ENCODE measurements at regions not wholly inside any gene's neighbourhood (a gene's known extent, or its start where the extent isn't known, plus 50 kb on each side); places are given as distances from the start of the nearest gene placed in this dataset.

GRCh38 chr1:171422511-171422910 is 62.8 kb upstream of the PRRC2C start:
- DNase-seq, result no peak
- no peaks in the 10 kb centered on the region for H3K27me3 ChIP-seq (replicated peaks in 2 of 5; ENCODE audit: control insufficient read depth in 4 of 5, insufficient read depth in 5 of 5, low read length in 4 of 5)
- no peaks in the 10 kb centered on the region for H3K9me3 ChIP-seq (ENCODE audit: control extremely low read depth in 1 of 5, control insufficient read depth in 4 of 5, insufficient read depth in 2 of 5, low read depth in 1 of 5, low read length in 4 of 5)
- no peak overlapping the region for H3K4me3 ChIP-seq (ENCODE audit: control insufficient read depth in 1 of 7, extremely low read depth in 1 of 7, insufficient read depth in 4 of 7, low read depth in 2 of 7, low read length in 6 of 7)
- 94% methylated on average over 4 of the region's 5 CpGs for WGBS (ENCODE audit: insufficient coverage)
- ChIA-PET CTCF (interaction anchor here (1.6 kb wide), 1 partner anchor 10 kb away, joined by 3 read pairs; no protein-coding TSS in a partner anchor), POLR2A (no interaction called here)
- no peaks in the 10 kb centered on the region for H3K4me1 ChIP-seq (ENCODE audit: control extremely low read depth in 1 of 4, control insufficient read depth in 4 of 4, insufficient read depth in 4 of 4, low read length in 3 of 4)
- H3K27ac ChIP-seq (ENCODE audit: insufficient read depth in 1 of 2, low read depth in 1 of 2, low read length in 2 of 2, poor library complexity in 1 of 2, severe bottlenecking in 2 of 2), result no peak overlapping the region
- H3K36me3 ChIP-seq (ENCODE audit: control insufficient read depth in 4 of 4, insufficient read depth in 4 of 4, low read length in 3 of 4), result no peaks in the 10 kb centered on the region

GRCh38 chr1:171424494-171424893 is 60.8 kb upstream of the PRRC2C start:
- CTCF ChIA-PET, result no interaction called here
- H3K36me3 ChIP-seq (ENCODE audit: control insufficient read depth in 4 of 4, insufficient read depth in 4 of 4, low read length in 3 of 4), result no peaks in the 10 kb centered on the region
- H3K4me1 ChIP-seq (ENCODE audit: control extremely low read depth in 1 of 4, control insufficient read depth in 4 of 4, insufficient read depth in 4 of 4, low read length in 3 of 4), result no peaks in the 10 kb centered on the region
- POLR2A ChIA-PET, result no interaction called here
- 78% methylated on average over 3 of the region's 4 CpGs for WGBS (ENCODE audit: insufficient coverage)
- H3K9me3 ChIP-seq (ENCODE audit: control extremely low read depth in 1 of 5, control insufficient read depth in 4 of 5, insufficient read depth in 2 of 5, low read depth in 1 of 5, low read length in 4 of 5), result peaks cover 0 to 8% (median 5%) of the 10 kb centered on the region in 5 experiments
- H3K27ac ChIP-seq (ENCODE audit: insufficient read depth in 1 of 2, low read depth in 1 of 2, low read length in 2 of 2, poor library complexity in 1 of 2, severe bottlenecking in 2 of 2), result no peak overlapping the region
- no peak for DNase-seq
- H3K4me3 ChIP-seq (ENCODE audit: control insufficient read depth in 1 of 7, extremely low read depth in 1 of 7, insufficient read depth in 4 of 7, low read depth in 2 of 7, low read length in 6 of 7), result no peak overlapping the region
- H3K27me3 ChIP-seq (replicated peaks in 2 of 5; ENCODE audit: control insufficient read depth in 4 of 5, insufficient read depth in 5 of 5, low read length in 4 of 5), result peaks cover 0 to 2% (median 0%) of the 10 kb centered on the region in 5 experiments

DNA sequence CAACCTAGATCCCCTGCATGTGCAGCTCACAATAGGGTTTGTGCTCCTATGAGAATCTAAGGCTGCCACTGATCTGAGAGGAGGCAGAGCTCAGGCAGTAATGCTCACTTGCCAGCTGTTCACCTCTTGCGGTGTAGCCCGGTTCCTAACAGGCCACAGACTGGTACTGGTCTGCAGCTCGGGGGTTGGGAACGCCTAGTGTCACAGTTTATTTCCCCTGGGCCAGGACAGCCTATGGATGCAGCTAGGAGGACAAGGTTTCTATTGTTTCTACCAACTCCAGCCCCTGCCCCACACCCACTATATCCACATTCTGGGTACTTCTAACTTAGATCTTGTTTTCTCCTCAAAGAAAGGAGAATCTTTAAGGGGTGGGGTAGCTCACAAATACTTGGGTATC is 58.7 kb upstream of the PRRC2C start:
- H3K4me1 ChIP-seq (ENCODE audit: control extremely low read depth in 1 of 4, control insufficient read depth in 4 of 4, insufficient read depth in 4 of 4, low read length in 3 of 4), result no peaks in the 10 kb centered on the region
- H3K4me3 ChIP-seq (ENCODE audit: control insufficient read depth in 1 of 7, extremely low read depth in 1 of 7, insufficient read depth in 4 of 7, low read depth in 2 of 7, low read length in 6 of 7), result no peak overlapping the region
- H3K36me3 ChIP-seq (ENCODE audit: control insufficient read depth in 4 of 4, insufficient read depth in 4 of 4, low read length in 3 of 4), result no peaks in the 10 kb centered on the region
- 58% methylated on average over 2 of the region's 4 CpGs for WGBS (ENCODE audit: insufficient coverage)
- CTCF ChIA-PET, result no interaction called here
- H3K9me3 ChIP-seq (ENCODE audit: control extremely low read depth in 1 of 5, control insufficient read depth in 4 of 5, insufficient read depth in 2 of 5, low read depth in 1 of 5, low read length in 4 of 5), result peaks cover 0 to 12% (median 5%) of the 10 kb centered on the region in 5 experiments
- no peak for DNase-seq
- POLR2A ChIA-PET, result no interaction called here
- H3K27me3 ChIP-seq (replicated peaks in 2 of 5; ENCODE audit: control insufficient read depth in 4 of 5, insufficient read depth in 5 of 5, low read length in 4 of 5), result peaks cover 0 to 2% (median 0%) of the 10 kb centered on the region in 5 experiments
- H3K27ac ChIP-seq (ENCODE audit: insufficient read depth in 1 of 2, low read depth in 1 of 2, low read length in 2 of 2, poor library complexity in 1 of 2, severe bottlenecking in 2 of 2), result no peak overlapping the region

GRCh38 chr1:171427852-171428471 is 57.4 kb upstream of the PRRC2C start:
- H3K4me1 ChIP-seq (ENCODE audit: control extremely low read depth in 1 of 4, control insufficient read depth in 4 of 4, insufficient read depth in 4 of 4, low read length in 3 of 4), result no peaks in the 10 kb centered on the region
- no peak for DNase-seq
- POLR2A ChIA-PET, result no interaction called here
- peaks cover 0 to 12% (median 5%) of the 10 kb centered on the region in 5 experiments for H3K9me3 ChIP-seq (ENCODE audit: control extremely low read depth in 1 of 5, control insufficient read depth in 4 of 5, insufficient read depth in 2 of 5, low read depth in 1 of 5, low read length in 4 of 5)
- H3K27ac ChIP-seq (ENCODE audit: insufficient read depth in 1 of 2, low read depth in 1 of 2, low read length in 2 of 2, poor library complexity in 1 of 2, severe bottlenecking in 2 of 2), result no peak overlapping the region
- WGBS (ENCODE audit: insufficient coverage), result 96% methylated on average over 3 of the region's 4 CpGs
- CTCF ChIA-PET, result no interaction called here
- H3K27me3 ChIP-seq (replicated peaks in 2 of 5; ENCODE audit: control insufficient read depth in 4 of 5, insufficient read depth in 5 of 5, low read length in 4 of 5), result peaks cover 0 to 2% (median 0%) of the 10 kb centered on the region in 5 experiments
- no peaks in the 10 kb centered on the region for H3K36me3 ChIP-seq (ENCODE audit: control insufficient read depth in 4 of 4, insufficient read depth in 4 of 4, low read length in 3 of 4)
- H3K4me3 ChIP-seq (ENCODE audit: control insufficient read depth in 1 of 7, extremely low read depth in 1 of 7, insufficient read depth in 4 of 7, low read depth in 2 of 7, low read length in 6 of 7), result no peak overlapping the region

DNA sequence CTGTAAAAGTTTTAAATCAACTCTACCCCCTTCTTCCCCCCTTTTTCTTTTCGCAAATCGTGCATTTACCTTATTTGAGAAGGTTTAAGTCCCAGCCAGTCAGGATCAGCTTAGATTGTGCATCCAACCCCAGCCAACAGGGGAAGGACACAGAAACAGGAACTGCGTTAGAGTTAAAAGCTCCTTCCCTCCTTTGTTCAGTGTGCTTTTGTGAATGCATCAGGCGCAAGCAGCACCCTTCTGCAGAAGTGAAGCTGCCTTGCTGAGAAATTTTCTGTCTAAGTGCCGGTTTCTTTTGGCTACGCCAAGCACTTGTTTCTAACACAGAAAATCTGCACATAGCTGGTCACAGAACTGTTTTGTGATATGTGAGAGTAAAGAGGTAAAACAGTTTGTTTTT is 56.2 kb upstream of the PRRC2C start:
- POLR2A ChIA-PET, result no interaction called here
- CTCF ChIA-PET, result no interaction called here
- Histone ChIP-seq H3K27me3 (replicated peaks in 2 of 5; ENCODE audit: control insufficient read depth in 4 of 5, insufficient read depth in 5 of 5, low read length in 4 of 5) (peaks cover 0 to 2% (median 0%) of the 10 kb centered on the region in 5 experiments), H3K9me3 (ENCODE audit: control extremely low read depth in 1 of 5, control insufficient read depth in 4 of 5, insufficient read depth in 2 of 5, low read depth in 1 of 5, low read length in 4 of 5) (peaks cover 0 to 12% (median 5%) of the 10 kb centered on the region in 5 experiments), H3K4me1 (ENCODE audit: control extremely low read depth in 1 of 4, control insufficient read depth in 4 of 4, insufficient read depth in 4 of 4, low read length in 3 of 4) (no peaks in the 10 kb centered on the region), H3K27ac (ENCODE audit: insufficient read depth in 1 of 2, low read depth in 1 of 2, low read length in 2 of 2, poor library complexity in 1 of 2, severe bottlenecking in 2 of 2) (no peak overlapping the region), H3K4me3 (ENCODE audit: control insufficient read depth in 1 of 7, extremely low read depth in 1 of 7, insufficient read depth in 4 of 7, low read depth in 2 of 7, low read length in 6 of 7) (no peak overlapping the region), H3K36me3 (ENCODE audit: control insufficient read depth in 4 of 4, insufficient read depth in 4 of 4, low read length in 3 of 4) (no peaks in the 10 kb centered on the region)
- WGBS (ENCODE audit: insufficient coverage), result 93% methylated on average over 4 of the region's 6 CpGs
- no peak for DNase-seq

DNA sequence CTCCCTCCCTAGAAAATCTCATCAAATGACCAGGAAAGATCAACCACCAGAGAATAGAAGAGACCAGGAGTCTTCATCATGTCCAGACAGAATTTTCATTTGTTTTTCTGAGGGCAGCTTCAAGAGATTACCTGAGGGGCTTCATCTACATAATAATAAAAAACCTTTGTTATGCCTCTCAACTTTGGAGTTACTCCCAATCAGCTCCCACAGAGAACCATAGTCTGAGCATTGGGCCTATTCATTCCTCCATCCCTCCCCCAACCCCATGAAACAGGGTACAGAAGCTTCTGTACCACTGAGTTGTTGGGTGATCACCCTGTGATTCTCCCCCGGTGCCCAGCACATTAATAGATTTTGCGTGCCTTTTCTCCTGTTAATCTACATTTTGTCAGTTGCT is 53.3 kb upstream of the PRRC2C start:
- H3K4me3 ChIP-seq (ENCODE audit: control insufficient read depth in 1 of 7, extremely low read depth in 1 of 7, insufficient read depth in 4 of 7, low read depth in 2 of 7, low read length in 6 of 7), result no peak overlapping the region
- peaks cover 0 to 12% (median 5%) of the 10 kb centered on the region in 5 experiments for H3K9me3 ChIP-seq (ENCODE audit: control extremely low read depth in 1 of 5, control insufficient read depth in 4 of 5, insufficient read depth in 2 of 5, low read depth in 1 of 5, low read length in 4 of 5)
- H3K27me3 ChIP-seq (replicated peaks in 2 of 5; ENCODE audit: control insufficient read depth in 4 of 5, insufficient read depth in 5 of 5, low read length in 4 of 5), result peaks cover 0 to 2% (median 0%) of the 10 kb centered on the region in 5 experiments
- ChIA-PET CTCF (interaction anchor here (1.3 kb wide), 1 partner anchor 10 kb away, joined by 3 read pairs; no protein-coding TSS in a partner anchor), POLR2A (no interaction called here)
- 100% methylated on average over 1 of the region's 2 CpGs for WGBS (ENCODE audit: insufficient coverage)
- no peak for DNase-seq
- H3K27ac ChIP-seq (ENCODE audit: insufficient read depth in 1 of 2, low read depth in 1 of 2, low read length in 2 of 2, poor library complexity in 1 of 2, severe bottlenecking in 2 of 2), result no peak overlapping the region
- H3K36me3 ChIP-seq (ENCODE audit: control insufficient read depth in 4 of 4, insufficient read depth in 4 of 4, low read length in 3 of 4), result no peaks in the 10 kb centered on the region
- H3K4me1 ChIP-seq (ENCODE audit: control extremely low read depth in 1 of 4, control insufficient read depth in 4 of 4, insufficient read depth in 4 of 4, low read length in 3 of 4), result peaks cover 0 to 9% (median 6%) of the 10 kb centered on the region in 4 experiments

GRCh38 chr1:171432473-171432872 is 52.9 kb upstream of the PRRC2C start:
- Histone ChIP-seq H3K9me3 (ENCODE audit: control extremely low read depth in 1 of 5, control insufficient read depth in 4 of 5, insufficient read depth in 2 of 5, low read depth in 1 of 5, low read length in 4 of 5) (peaks cover 0 to 12% (median 5%) of the 10 kb centered on the region in 5 experiments), H3K36me3 (ENCODE audit: control insufficient read depth in 4 of 4, insufficient read depth in 4 of 4, low read length in 3 of 4) (no peaks in the 10 kb centered on the region), H3K4me1 (ENCODE audit: control extremely low read depth in 1 of 4, control insufficient read depth in 4 of 4, insufficient read depth in 4 of 4, low read length in 3 of 4) (peaks cover 0 to 9% (median 6%) of the 10 kb centered on the region in 4 experiments), H3K4me3 (ENCODE audit: control insufficient read depth in 1 of 7, extremely low read depth in 1 of 7, insufficient read depth in 4 of 7, low read depth in 2 of 7, low read length in 6 of 7) (no peak overlapping the region), H3K27me3 (replicated peaks in 2 of 5; ENCODE audit: control insufficient read depth in 4 of 5, insufficient read depth in 5 of 5, low read length in 4 of 5) (peaks cover 0 to 2% (median 0%) of the 10 kb centered on the region in 5 experiments), H3K27ac (ENCODE audit: insufficient read depth in 1 of 2, low read depth in 1 of 2, low read length in 2 of 2, poor library complexity in 1 of 2, severe bottlenecking in 2 of 2) (no peak overlapping the region)
- ChIA-PET CTCF (interaction anchor here (1.3 kb wide), 1 partner anchor 11 kb away, joined by 3 read pairs; no protein-coding TSS in a partner anchor), POLR2A (no interaction called here)
- no peak for DNase-seq
- 100% methylated on average over 1 of the region's 1 CpG for WGBS (ENCODE audit: insufficient coverage)

Data from common myeloid progenitor, CD34-positive (primary cell).